AG04449 (cell line): ENCODE measurements at regions not wholly inside any gene's neighbourhood (a gene's known extent, or its start where the extent isn't known, plus 50 kb on each side); places are given as distances from the start of the nearest gene placed in this dataset.

Source experiments
- CTCF ChIA-PET: fragments of 350-600 bp; formaldehyde crosslinking; extraction: SDS; loops from one replicate; lab custom pipeline; 2021; ENCODE audit warnings: antibody characterized with exemption; lab: Yijun Ruan, JAX
- POLR2A ChIA-PET: fragments of 400-600, 350-600 bp; formaldehyde crosslinking; extraction: SDS; loops from one replicate; lab custom pipeline; 2020; ENCODE audit warnings: antibody characterized with exemption, inconsistent platforms; lab: Yijun Ruan, JAX
- DNase-seq: peaks from one replicate; pipeline ENCODE4 v3.0.0-alpha.2; 2010; ENCODE audit warnings: low read depth, low spot score
- H3K4me3 ChIP-seq: 2 replicates; pipeline ENCODE4 v1.5.1; 2011; ENCODE audit warnings: low read depth, mild to moderate bottlenecking, control low read depth, low read length
- TF ChIP-seq, protein P1 (sequence below): IDR thresholded peaks from one replicate; pipeline ENCODE4 v1.5.1; 2011; ENCODE audit warnings: mild to moderate bottlenecking, moderate library complexity, low read length, control low read depth, inconsistent platforms; ENCODE audit not compliant: insufficient read depth; ENCODE audit errors: missing control alignments

GRCh38 chr7:21011153-21011552 is 224.5 kb upstream of the SP8 start:
- POLR2A ChIA-PET: no interaction called here
- H3K4me3 ChIP-seq: no peak overlapping the region
- TF ChIP-seq, protein P1, sequence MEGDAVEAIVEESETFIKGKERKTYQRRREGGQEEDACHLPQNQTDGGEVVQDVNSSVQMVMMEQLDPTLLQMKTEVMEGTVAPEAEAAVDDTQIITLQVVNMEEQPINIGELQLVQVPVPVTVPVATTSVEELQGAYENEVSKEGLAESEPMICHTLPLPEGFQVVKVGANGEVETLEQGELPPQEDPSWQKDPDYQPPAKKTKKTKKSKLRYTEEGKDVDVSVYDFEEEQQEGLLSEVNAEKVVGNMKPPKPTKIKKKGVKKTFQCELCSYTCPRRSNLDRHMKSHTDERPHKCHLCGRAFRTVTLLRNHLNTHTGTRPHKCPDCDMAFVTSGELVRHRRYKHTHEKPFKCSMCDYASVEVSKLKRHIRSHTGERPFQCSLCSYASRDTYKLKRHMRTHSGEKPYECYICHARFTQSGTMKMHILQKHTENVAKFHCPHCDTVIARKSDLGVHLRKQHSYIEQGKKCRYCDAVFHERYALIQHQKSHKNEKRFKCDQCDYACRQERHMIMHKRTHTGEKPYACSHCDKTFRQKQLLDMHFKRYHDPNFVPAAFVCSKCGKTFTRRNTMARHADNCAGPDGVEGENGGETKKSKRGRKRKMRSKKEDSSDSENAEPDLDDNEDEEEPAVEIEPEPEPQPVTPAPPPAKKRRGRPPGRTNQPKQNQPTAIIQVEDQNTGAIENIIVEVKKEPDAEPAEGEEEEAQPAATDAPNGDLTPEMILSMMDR: no peak
- CTCF ChIA-PET: no interaction called here
- no peak for DNase-seq

- no peak for DNase-seq
- ChIA-PET POLR2A (no interaction called here), CTCF (no interaction called here)
- no peak overlapping the region for H3K4me3 ChIP-seq
- TF ChIP-seq, protein P1: no peak
Measured at GRCh38 chr7:21013765-21014539, 227.3 kb upstream of the SP8 start.

- TF ChIP-seq, protein P1: no peak
- POLR2A ChIA-PET: no interaction called here
- no peak for DNase-seq
- no peak overlapping the region for H3K4me3 ChIP-seq
- CTCF ChIA-PET: no interaction called here
Measured at GRCh38 chr7:21020667-21021066, 234.0 kb upstream of the SP8 start.

DNA sequence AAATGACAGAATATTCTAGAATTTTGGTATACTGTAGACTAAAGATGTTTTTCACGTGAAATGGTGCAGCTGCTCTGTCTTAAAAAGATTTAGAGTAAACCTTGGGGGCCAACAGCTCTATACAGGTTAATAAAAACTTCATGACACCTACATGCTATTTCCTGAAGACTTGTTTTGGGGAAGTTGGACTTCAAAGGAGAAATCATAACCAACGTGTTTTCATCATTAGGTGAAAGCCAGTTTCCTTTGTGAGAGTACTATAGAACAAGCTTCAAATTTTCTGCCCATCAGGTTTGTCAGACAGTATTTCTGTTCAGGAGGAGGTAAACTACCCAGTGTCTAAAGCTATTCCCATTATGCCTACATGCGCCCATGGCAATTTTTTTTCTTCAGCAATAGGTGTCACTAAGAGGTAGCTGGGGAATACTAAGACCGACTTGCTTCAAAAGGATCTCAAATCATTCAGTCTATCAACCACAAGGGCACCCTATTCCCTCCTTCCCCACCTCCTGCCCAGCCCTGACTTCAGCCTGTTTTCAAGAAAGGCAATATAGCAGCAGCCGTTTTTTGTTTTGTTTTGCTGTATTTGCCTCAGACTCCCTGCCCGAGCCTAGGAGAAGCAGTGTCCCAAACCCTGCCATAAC is 237.3 kb upstream of the SP8 start:
- no peak for DNase-seq

DNA sequence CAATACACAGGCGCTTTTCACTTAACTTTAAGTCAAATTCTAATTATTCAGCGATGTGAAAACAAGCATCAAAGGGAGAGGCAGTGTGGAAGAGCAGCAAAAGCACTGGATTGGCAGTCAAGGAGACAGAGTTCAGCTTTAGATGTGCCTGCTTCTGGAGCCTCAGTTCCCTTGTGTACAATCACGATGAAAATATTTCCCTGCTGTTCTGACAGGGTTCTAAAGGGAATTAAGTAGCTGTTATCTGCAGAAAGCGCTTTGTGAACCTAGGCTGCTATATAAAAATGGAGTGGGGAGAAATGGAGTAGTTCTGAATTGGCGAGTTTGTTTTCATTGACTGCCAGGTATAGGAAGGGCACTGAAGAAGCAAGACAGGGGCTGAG is 237.8 kb upstream of the SP8 start:
- no peak overlapping the region for H3K4me3 ChIP-seq
- CTCF ChIA-PET: no interaction called here
- POLR2A ChIA-PET: no interaction called here
- no peak for DNase-seq
- TF ChIP-seq, protein P1: no peak

More for the DNA sequence above, 237.3 kb upstream of the SP8 start:
- no peak overlapping the region for H3K4me3 ChIP-seq
- ChIA-PET CTCF (no interaction called here), POLR2A (no interaction called here)
- TF ChIP-seq, protein P1: no peak

DNA sequence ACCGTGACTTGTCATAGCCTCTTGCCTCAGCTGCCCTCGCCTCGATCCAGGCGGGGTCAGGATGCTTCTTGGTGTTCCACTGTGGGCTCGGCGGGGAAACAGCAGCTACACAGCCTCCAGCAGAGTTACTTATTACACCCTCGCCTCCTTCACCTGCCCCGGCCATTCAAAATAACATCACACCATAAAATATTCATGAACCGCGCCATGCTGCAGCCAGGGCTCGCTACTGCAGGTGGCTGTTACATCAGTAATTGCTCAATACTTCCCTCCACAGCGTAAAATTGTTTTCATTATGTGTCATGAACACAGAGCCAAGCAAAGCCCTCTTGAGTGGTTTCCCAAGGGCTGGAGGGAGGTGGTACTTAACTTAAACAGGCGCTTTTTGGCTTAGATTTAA is 241.5 kb upstream of the SP8 start:
- no peak for DNase-seq
- ChIA-PET CTCF (no interaction called here), POLR2A (no interaction called here)
- TF ChIP-seq, protein P1: no peak
- no peak overlapping the region for H3K4me3 ChIP-seq
